H54 (cell line): ENCODE measurements at regions not wholly inside any gene's neighbourhood (a gene's known extent, or its start where the extent isn't known, plus 50 kb on each side); places are given as distances from the start of the nearest gene placed in this dataset.

Source experiments
- DNase-seq: peaks from one replicate; pipeline ENCODE4 v3.0.0; 2011; ENCODE audit warnings: low spot score, mixed read lengths; ENCODE audit not compliant: insufficient read length
- FAIRE-seq: peaks from 3 replicates; lab custom pipeline; 2011; peaks lifted over from hg19 to GRCh38; lab: Jason Lieb, UNC
- POLR2A ChIP-seq: IDR thresholded peaks from 2 replicates; pipeline ENCODE4 v1.6.1; 2011; ENCODE audit warnings: low read depth, mild to moderate bottlenecking, low read length

DNA sequence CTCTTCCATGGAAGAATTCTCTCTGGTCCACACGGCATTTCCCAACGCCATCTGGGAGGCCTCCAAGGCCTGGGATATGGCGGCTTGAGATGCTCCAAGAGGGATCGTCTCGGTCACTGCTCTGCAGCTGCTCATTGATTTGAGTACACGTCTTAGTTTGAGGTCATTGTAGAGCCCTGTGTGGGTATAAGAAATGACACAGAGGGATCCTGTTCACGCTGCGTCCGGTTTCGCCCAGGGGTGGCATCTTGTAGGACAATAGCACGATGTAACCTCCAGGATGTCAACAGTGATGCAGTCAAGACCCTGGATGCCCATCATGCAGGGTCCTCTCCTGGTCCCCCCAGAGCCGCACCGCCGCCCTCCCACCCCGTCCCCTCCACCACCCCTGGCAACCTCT lies 564.6 kb downstream of the BRD1 start:
- no peak for TF ChIP-seq POLR2A

DNA sequence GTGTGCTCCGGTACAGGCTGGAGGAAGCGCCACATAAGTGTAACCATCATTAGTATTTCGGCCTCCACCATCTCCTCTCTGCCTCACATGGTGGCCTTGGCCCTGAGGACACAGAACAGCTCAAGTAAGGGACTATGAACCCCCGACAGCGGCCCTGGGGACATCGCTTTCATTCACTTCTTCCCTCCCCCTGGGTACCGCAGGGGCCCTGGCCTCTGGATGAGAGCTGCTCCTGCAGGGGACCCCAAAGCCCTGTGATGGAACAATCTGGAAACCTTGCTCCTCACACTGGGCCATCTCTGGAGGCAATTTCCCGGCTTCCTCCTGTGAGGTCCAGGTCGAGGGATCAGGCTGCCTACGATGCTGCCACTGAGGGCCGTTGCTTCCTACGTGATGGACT lies 565.5 kb downstream of the BRD1 start:
- no peak for TF ChIP-seq POLR2A
- no peak for DNase-seq
- no peak for FAIRE-seq

More for the DNA sequence above, 564.6 kb downstream of the BRD1 start:
- DNase-seq (no peak), FAIRE-seq (no peak)

- FAIRE-seq (no peak), DNase-seq (no peak)
- no peak for TF ChIP-seq POLR2A
These were observed 566.1 kb downstream of the BRD1 start for GRCh38 chr22:49261616-49262015.

DNA sequence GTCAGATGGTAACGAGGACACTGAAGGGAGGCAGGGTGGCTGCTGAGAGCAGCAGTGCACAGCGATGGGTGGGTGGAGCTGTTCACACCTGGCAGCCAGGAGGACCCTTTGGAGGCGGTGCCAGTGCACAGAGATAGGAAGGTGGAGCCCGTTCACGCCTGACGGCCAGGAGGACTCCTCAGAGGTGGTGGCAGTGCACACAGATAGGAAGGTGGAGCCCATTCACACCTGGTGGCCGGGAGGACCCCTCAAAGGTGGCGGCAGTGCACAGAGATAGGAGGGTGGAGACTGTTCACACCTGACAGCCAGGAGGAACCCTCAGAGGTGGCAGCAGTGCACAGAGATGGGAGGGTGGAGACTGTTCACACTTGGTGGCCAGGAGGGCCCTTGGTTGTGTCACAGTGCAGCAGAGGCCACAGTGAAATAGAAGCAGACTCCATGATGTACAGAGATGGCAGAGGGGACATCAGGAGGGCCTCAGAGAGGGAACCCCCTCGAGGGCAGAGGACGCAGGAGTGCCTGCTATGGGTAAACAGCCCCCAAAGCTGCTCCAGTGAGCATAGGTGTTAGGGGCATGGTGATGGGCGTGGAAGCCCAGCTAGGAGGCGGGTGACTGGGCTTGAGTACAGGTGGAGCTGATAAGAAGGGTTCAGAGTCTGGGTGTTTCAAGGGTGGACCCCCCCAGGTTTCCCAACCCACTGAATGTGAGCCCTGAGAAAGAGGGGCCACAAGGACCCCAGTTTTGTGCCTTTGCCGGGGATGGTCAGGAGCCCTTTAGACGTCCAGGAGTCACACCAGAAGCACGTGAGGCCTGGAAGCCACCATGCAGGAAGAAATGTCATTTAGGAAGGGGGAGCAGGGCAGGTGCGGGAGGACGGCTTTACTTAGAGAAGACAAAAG lies 566.7 kb downstream of the BRD1 start:
- DNase-seq, result no peak
- TF ChIP-seq POLR2A, result no peak
- FAIRE-seq, result no peak

DNA sequence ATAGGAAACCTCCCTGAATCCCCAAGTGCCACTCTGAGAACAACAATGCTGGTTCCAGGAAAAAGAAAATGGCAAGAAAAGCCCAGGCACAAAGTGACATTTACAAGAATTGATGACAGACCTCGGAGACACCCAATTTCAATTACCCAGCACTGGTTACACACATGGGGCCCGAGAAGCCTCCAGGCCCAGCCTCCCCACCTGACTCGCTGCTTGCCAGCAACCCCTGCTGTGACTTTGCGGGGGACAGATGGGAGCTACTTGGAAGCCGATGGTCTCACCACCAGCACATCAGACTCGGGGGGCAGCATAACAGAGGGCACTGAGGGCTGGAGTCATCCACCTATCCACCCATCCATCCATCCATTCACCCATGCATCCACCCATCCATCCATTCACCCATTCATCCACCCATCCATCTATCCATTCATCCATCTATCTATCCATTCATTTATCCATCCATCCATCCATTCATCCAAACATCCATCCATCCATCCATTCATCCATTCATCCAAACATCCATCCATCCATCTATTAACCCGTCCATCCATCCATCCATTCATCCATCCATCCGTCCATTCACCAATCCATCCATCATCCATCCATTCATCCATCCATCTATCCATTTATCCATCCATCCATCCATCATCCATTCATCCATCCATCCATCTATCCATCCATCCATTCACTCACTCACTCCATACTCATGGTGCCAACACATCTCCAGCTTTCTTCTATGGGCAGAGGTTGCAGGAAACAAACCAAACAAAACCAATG lies 567.6 kb downstream of the BRD1 start:
- no peak for TF ChIP-seq POLR2A
- FAIRE-seq (no peak), DNase-seq (no peak)

- FAIRE-seq (no peak), DNase-seq (no peak)
- no peak for TF ChIP-seq POLR2A
These were observed 569.3 kb downstream of the BRD1 start for GRCh38 chr22:49258107-49259010.

- TF ChIP-seq POLR2A, result no peak
- no peak for FAIRE-seq
- no peak for DNase-seq
These were observed 570.1 kb downstream of the BRD1 start for GRCh38 chr22:49257551-49257961.

- TF ChIP-seq POLR2A, result no peak
- DNase-seq (no peak), FAIRE-seq (no peak)
These were observed 571.8 kb downstream of the BRD1 start for GRCh38 chr22:49255741-49256318.

GRCh38 chr22:49255154-49255553 lies 572.5 kb downstream of the BRD1 start:
- no peak for FAIRE-seq
- no peak for TF ChIP-seq POLR2A
- DNase-seq, result no peak

GRCh38 chr22:49253656-49254055 lies 574.0 kb downstream of the BRD1 start:
- no peak for DNase-seq
- no peak for FAIRE-seq
- TF ChIP-seq POLR2A, result no peak

GRCh38 chr22:49251371-49251770 lies 576.3 kb downstream of the BRD1 start:
- TF ChIP-seq POLR2A, result no peak
- FAIRE-seq (no peak), DNase-seq (no peak)

DNA sequence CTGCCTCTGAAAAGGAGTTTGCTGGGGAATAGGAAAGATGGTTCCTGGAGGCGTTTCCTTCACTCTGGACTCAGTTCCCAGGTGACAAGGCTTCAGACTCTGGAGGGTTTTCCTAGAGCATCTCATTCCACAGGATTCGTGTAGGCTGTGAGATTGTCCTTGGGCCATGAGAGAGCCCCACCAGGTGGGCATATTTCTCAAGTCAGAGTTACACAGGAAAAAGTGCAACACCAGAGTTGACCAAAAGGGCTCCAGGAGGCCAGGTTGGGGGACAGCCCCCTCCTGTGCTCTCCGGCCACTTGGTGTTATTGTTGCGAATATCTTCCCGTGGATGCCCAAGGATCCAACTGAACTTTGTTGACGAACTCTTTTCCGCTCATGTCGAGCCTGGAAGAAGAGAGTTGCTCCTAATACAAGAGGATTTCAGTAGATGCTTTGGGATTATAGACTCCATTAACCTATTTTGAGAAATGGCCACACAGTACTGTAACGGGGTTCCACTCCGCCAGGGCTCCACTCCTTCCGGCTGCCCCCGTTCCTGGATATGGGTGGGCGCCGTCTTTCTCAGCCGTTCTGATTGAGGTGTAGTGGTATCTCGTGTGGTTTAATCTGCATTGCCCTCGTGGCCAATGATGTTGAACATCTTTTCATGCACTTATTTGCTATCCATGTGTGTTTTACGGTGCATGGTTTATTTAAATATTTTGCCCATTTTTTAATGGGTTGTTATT lies 580.3 kb downstream of the BRD1 start:
- TF ChIP-seq POLR2A, result no peak
- DNase-seq (no peak), FAIRE-seq (no peak)
